Endothelial cell (in vitro differentiated cells): ENCODE measurements at regions not wholly inside any gene's neighbourhood (a gene's known extent, or its start where the extent isn't known, plus 50 kb on each side); places are given as distances from the start of the nearest gene placed in this dataset.
A peak's percentile ranks its signal among the peaks of the same experiment; 100 is the strongest.

Source experiments
- DNase-seq: peaks from one replicate; pipeline ENCODE4 v3.0.0; 2021; ENCODE audit warnings: low spot score
- H3K27ac Mint-ChIP-seq: one replicate; pipeline ENCODE4 v1.8.0; 2021; ENCODE audit warnings: mixed read lengths, inconsistent platforms; ENCODE audit not compliant: unreplicated experiment
- H3K27me3 Mint-ChIP-seq: one replicate; pipeline ENCODE4 v1.8.0; 2021; ENCODE audit warnings: mild to moderate bottlenecking, moderate library complexity, mixed read lengths, inconsistent platforms; ENCODE audit not compliant: unreplicated experiment
- H3K36me3 Mint-ChIP-seq: one replicate; pipeline ENCODE4 v1.8.0; 2021; ENCODE audit warnings: mild to moderate bottlenecking, low read depth, mixed read lengths, inconsistent platforms; ENCODE audit not compliant: unreplicated experiment
- H3K4me1 Mint-ChIP-seq: one replicate; pipeline ENCODE4 v1.8.0; 2021; ENCODE audit warnings: mild to moderate bottlenecking, mixed read lengths, inconsistent platforms; ENCODE audit not compliant: unreplicated experiment
- H3K4me3 Mint-ChIP-seq: one replicate; pipeline ENCODE4 v1.8.0; 2021; ENCODE audit warnings: mild to moderate bottlenecking, mixed read lengths, inconsistent platforms; ENCODE audit not compliant: unreplicated experiment
- H3K9me3 Mint-ChIP-seq: one replicate; pipeline ENCODE4 v1.8.0; 2021; ENCODE audit warnings: mixed read lengths, inconsistent platforms; ENCODE audit not compliant: unreplicated experiment
- TF ChIP-seq, protein P1 (sequence below): fragments of 200-600 bp; sonication (generic); IDR thresholded peaks from one replicate; pipeline ENCODE4 v1.5.0; 2021; ENCODE audit warnings: antibody characterized with exemption; ENCODE audit not compliant: unreplicated experiment

GRCh38 chr4:53653484-53654053 lies 62.3 kb upstream of the LNX1 start:
- peaks cover 2% of the 10 kb centered on the region for H3K27me3 Mint-ChIP-seq
- DNase-seq, result no peak
- H3K9me3 Mint-ChIP-seq, result no peaks in the 10 kb centered on the region
- TF ChIP-seq, protein P1, sequence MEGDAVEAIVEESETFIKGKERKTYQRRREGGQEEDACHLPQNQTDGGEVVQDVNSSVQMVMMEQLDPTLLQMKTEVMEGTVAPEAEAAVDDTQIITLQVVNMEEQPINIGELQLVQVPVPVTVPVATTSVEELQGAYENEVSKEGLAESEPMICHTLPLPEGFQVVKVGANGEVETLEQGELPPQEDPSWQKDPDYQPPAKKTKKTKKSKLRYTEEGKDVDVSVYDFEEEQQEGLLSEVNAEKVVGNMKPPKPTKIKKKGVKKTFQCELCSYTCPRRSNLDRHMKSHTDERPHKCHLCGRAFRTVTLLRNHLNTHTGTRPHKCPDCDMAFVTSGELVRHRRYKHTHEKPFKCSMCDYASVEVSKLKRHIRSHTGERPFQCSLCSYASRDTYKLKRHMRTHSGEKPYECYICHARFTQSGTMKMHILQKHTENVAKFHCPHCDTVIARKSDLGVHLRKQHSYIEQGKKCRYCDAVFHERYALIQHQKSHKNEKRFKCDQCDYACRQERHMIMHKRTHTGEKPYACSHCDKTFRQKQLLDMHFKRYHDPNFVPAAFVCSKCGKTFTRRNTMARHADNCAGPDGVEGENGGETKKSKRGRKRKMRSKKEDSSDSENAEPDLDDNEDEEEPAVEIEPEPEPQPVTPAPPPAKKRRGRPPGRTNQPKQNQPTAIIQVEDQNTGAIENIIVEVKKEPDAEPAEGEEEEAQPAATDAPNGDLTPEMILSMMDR, result no peak
- no peak overlapping the region for H3K4me3 Mint-ChIP-seq
- peaks cover 17% of the 10 kb centered on the region for H3K4me1 Mint-ChIP-seq
- no peaks in the 10 kb centered on the region for H3K36me3 Mint-ChIP-seq
- H3K27ac Mint-ChIP-seq, result no peak overlapping the region

GRCh38 chr4:53651156-53651735 lies 60.0 kb upstream of the LNX1 start:
- H3K27me3 Mint-ChIP-seq, result peaks cover 2% of the 10 kb centered on the region
- no peak for DNase-seq
- H3K4me3 Mint-ChIP-seq, result no peak overlapping the region
- no peak overlapping the region for H3K27ac Mint-ChIP-seq
- no peaks in the 10 kb centered on the region for H3K9me3 Mint-ChIP-seq
- TF ChIP-seq, protein P1, result no peak
- H3K36me3 Mint-ChIP-seq, result no peaks in the 10 kb centered on the region
- H3K4me1 Mint-ChIP-seq, result peaks cover 30% of the 10 kb centered on the region

DNA sequence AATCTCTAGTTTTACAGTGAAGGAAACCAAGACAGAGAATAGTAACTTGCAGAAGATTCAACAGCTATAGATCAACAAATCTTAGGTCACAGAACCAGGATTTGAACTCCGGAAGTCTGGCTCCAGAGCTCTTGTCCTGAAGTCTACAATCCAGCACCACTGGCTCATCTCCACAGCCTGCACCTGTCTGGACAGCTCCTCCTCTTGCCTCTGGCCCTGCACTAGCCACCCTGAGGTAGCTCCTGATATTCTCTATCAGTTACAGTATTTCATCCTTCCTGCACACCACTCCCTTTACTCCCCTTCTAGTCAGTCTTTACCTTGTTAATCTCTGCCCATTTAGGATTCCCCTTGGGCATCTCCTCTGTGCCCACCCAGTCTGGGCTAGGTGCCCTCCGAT lies 58.1 kb upstream of the LNX1 start:
- no peaks in the 10 kb centered on the region for H3K36me3 Mint-ChIP-seq
- TF ChIP-seq, protein P1, result no peak
- H3K27ac Mint-ChIP-seq, result no peak overlapping the region
- peaks cover 3% of the 10 kb centered on the region for H3K27me3 Mint-ChIP-seq
- H3K4me3 Mint-ChIP-seq, result no peak overlapping the region
- no peaks in the 10 kb centered on the region for H3K9me3 Mint-ChIP-seq
- DNase-seq, result no peak
- peaks cover 32% of the 10 kb centered on the region for H3K4me1 Mint-ChIP-seq

GRCh38 chr4:53647547-53647946 lies 56.3 kb upstream of the LNX1 start:
- TF ChIP-seq, protein P1, result no peak
- peaks cover 32% of the 10 kb centered on the region for H3K4me1 Mint-ChIP-seq
- no peak overlapping the region for H3K27ac Mint-ChIP-seq
- H3K27me3 Mint-ChIP-seq, result peaks cover 3% of the 10 kb centered on the region
- H3K36me3 Mint-ChIP-seq, result no peaks in the 10 kb centered on the region
- DNase-seq, result no peak
- H3K9me3 Mint-ChIP-seq, result no peaks in the 10 kb centered on the region
- no peak overlapping the region for H3K4me3 Mint-ChIP-seq

GRCh38 chr4:53646795-53647194 lies 55.5 kb upstream of the LNX1 start:
- H3K27ac Mint-ChIP-seq, result no peak overlapping the region
- peaks cover 3% of the 10 kb centered on the region for H3K27me3 Mint-ChIP-seq
- H3K4me1 Mint-ChIP-seq, result peaks cover 26% of the 10 kb centered on the region
- H3K36me3 Mint-ChIP-seq, result no peaks in the 10 kb centered on the region
- TF ChIP-seq, protein P1, result no peak
- no peak overlapping the region for H3K4me3 Mint-ChIP-seq
- H3K9me3 Mint-ChIP-seq, result no peaks in the 10 kb centered on the region
- DNase-seq, result peak; percentile 26
